ENCODE measurements at regions not wholly inside any gene's neighbourhood (a gene's known extent, or its start where the extent isn't known, plus 50 kb on each side); places are given as distances from the start of the nearest gene placed in this dataset.

DNA sequence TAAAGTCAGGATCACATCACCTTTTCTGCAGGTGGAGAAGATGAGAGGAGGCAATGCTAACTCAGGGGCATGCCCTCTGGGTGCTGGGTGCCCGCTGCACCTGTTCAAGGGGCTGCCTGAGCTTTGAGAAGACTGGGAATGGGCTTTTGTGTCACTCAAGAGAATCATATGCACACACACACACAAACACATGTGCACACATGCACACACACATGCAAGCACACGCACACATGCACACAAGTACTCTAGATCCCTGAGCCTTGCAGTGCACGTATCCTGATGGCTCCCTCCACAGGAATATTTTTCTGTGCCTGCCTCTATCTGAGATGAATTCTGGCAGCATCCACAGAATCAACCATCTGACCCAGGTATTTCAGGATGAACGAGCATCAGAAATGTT lies 110.0 kb upstream of the TEX51 start:
- no peak for DNase-seq
- in situ Hi-C loops (cut with MboI; ENCODE audit: low pct_unique_long_range_greater_than_20kb, low sequenced_read_pairs), result no loop called here

DNA sequence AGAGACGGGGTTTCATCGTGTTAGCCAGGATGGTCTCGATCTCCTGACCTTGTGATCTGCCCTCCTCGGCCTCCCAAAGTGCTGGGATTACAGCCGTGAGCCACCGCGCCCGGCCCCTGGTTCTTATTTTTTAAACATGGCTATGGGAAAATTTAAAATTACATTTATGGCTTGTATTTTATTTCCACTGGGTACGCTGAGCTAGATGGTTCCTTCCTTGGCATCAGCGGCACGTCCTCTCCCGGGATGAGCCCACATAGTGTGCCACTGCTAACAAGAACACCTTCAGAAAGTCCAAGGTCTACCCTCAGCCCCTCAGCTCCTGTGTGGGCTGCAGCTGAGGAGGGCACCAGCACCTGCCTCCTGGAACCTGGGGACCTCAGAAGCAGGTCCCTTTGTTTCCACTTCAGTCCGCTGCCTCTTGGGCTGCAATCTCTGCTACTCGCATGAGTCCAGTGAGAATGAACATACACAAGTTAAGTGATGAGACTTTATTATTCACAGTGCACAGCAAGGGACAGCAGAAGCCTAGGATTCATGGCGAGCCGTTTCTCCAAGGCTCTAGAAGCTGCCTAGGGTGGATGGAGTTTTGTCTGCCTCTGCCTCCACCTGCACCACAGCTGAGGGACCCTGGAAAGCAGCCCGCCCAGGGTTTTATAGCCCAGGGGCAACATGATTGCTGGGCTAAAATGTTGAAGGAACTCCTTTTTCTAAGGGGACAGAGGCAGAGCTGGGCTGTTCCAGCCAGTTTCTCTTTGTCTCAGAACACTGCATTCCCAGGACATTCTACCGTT lies 107.5 kb upstream of the TEX51 start:
- in situ Hi-C loops (cut with MboI; ENCODE audit: low pct_unique_long_range_greater_than_20kb, low sequenced_read_pairs), result no loop called here

DNA sequence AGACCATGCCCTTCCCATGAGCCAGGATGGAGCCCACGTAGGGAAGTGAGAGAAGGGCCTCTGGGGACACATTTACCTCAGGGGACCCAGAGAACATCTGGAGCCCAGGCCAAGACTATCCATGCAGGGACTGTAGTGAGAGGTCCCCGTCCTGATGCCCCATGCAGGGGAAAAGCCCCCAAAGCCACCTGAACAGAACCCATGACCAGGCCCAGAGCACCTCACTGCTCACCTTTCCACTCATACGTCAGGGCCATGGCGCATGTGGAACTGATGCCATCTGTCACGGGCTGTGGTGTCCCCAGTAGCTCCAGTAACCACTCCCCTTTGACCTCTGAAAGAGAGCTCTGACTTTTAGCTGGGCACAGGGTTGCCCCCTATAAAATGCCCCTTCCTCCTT lies 106.5 kb upstream of the TEX51 start:
- in situ Hi-C loops (cut with MboI; ENCODE audit: low pct_unique_long_range_greater_than_20kb, low sequenced_read_pairs), result no loop called here

More for the DNA sequence above, 107.5 kb upstream of the TEX51 start:
- DNase-seq, result no peak

GRCh38 chr2:126792993-126793392 lies 105.7 kb upstream of the TEX51 start:
- no peak for DNase-seq
- in situ Hi-C loops (cut with MboI; ENCODE audit: low pct_unique_long_range_greater_than_20kb, low sequenced_read_pairs), result no loop called here

More for the DNA sequence above, 106.5 kb upstream of the TEX51 start:
- DNase-seq, result no peak

- DNase-seq, result no peak
- in situ Hi-C loops (cut with MboI; ENCODE audit: low pct_unique_long_range_greater_than_20kb, low sequenced_read_pairs), result no loop called here
Measured at GRCh38 chr2:126793885-126794613, 104.6 kb upstream of the TEX51 start.

DNA sequence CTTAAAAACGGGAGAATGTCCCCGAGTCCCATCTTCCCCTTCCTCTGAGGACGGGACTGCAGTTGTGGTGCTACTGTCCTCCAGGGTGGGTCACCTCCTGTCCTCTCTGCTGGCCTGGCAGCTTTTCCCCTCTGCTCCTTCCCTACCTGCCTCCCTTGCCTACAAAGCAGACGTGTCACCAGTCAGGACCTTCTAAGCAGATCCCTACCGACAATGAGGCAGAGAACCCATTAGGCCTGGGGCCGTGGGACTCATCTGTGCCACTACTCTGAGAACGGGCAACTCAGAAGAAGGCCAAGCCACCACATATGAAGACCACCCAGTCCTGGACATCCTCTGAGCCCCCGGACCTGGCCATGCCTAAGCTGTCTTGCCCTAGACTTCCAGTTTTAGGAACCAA lies 103.0 kb upstream of the TEX51 start:
- no peak for DNase-seq
- in situ Hi-C loops (cut with MboI; ENCODE audit: low pct_unique_long_range_greater_than_20kb, low sequenced_read_pairs), result no loop called here

- in situ Hi-C loops (cut with MboI; ENCODE audit: low pct_unique_long_range_greater_than_20kb, low sequenced_read_pairs), result no loop called here
- no peak for DNase-seq
Measured at GRCh38 chr2:126796931-126797621, 101.6 kb upstream of the TEX51 start.

DNA sequence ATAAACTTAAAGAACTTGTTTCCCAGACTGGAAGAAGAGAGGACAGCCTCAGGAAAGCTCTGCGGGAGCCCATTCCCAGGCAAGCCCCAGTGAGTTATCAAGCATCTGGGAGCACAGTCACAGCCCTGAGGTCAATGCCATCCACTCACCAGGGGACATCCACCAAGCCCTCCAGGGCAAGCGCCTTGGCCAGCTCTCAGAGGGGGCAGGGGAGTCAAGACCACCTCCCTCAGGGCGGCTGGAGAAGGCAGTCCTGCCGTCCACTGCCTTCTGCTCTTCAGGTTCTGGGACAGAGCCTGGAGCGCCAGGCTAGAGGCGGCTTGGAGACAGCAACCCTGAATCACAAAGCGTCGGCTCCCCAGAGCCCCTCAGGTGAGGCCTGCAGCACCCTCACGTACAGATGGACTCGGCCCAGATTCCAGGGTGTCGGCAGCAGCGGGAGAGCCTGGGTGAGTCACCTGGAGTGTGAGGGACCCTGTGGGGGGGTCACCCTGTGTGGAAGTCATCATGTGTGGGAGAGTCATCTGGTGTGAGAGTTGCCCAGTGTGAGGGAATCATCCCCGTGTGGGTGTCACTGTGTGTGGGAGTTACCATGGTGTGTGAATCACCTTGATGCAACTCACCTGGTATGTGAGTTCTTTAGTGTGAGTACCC lies 100.9 kb upstream of the TEX51 start:
- in situ Hi-C loops (cut with MboI; ENCODE audit: low pct_unique_long_range_greater_than_20kb, low sequenced_read_pairs), result no loop called here
- DNase-seq, result no peak

- no peak for DNase-seq
- in situ Hi-C loops (cut with MboI; ENCODE audit: low pct_unique_long_range_greater_than_20kb, low sequenced_read_pairs), result no loop called here
Measured at GRCh38 chr2:126798276-126799140, 100.2 kb upstream of the TEX51 start.

- no peak for DNase-seq
- in situ Hi-C loops (cut with MboI; ENCODE audit: low pct_unique_long_range_greater_than_20kb, low sequenced_read_pairs), result no loop called here
Measured at GRCh38 chr2:126799301-126799700, 99.4 kb upstream of the TEX51 start.

DNA sequence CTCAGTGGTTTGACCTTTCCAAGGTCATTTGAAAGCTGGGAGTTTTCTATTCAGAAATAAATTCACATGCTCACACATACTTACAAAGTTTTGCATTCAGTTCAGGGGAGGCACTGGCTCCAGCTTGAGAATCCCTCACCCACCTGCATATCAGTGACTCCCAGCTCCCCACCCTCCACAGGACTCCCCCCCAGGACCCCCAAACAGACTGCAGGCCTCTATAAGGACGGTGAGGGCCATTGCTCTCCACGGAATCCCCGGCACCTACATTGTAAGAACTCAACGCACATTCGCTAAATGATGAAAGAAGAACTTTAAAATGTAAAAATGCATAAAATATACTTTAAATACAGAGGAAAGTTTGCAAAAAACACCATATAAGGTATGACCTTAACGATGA lies 97.2 kb upstream of the TEX51 start:
- DNase-seq, result no peak
- in situ Hi-C loops (cut with MboI; ENCODE audit: low pct_unique_long_range_greater_than_20kb, low sequenced_read_pairs), result no loop called here

- in situ Hi-C loops (cut with MboI; ENCODE audit: low pct_unique_long_range_greater_than_20kb, low sequenced_read_pairs), result no loop called here
- no peak for DNase-seq
Measured at GRCh38 chr2:126802316-126802715, 96.4 kb upstream of the TEX51 start.

GRCh38 chr2:126802774-126803433 lies 95.8 kb upstream of the TEX51 start:
- DNase-seq, result no peak
- in situ Hi-C loops (cut with MboI; ENCODE audit: low pct_unique_long_range_greater_than_20kb, low sequenced_read_pairs), result no loop called here

DNA sequence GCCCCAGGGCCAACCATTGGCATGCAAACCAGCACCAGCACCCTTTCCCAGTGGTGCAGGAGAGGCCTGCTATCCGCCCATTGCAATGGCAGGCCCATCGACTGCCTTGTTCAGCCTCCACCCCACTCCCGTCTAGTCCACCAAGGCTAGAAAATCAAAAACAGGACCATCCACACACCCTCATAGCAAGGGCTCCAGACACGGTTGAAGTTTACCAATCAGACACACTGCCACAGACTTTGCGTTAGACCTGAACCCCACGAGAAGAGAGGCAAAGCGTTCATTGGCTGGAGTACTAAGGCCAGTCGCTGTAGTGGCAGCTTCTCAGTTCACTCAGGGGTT lies 95.3 kb upstream of the TEX51 start:
- in situ Hi-C loops (cut with MboI; ENCODE audit: low pct_unique_long_range_greater_than_20kb, low sequenced_read_pairs), result no loop called here
- no peak for DNase-seq

DNA sequence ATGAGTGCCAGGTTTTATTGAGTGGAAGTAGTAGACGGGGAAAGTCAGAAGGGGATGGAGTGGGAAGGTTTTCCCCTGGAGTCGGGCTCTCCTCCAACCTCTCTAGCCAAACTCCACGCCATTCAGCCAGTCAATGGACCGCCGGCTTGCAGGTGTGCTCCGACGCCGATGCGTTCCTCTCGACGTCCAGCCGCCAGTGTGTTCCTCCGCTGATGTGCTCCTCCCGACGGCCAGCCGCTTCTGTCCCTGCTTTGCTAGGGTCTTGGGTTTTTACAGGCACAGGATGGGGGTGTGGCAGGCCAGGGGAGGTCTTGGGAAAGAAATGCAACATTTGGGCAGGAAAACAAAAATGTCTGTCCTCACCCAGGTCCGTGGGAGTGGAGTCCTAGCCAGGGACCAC lies 94.3 kb upstream of the TEX51 start:
- in situ Hi-C loops (cut with MboI; ENCODE audit: low pct_unique_long_range_greater_than_20kb, low sequenced_read_pairs), result no loop called here
- DNase-seq, result no peak

DNA sequence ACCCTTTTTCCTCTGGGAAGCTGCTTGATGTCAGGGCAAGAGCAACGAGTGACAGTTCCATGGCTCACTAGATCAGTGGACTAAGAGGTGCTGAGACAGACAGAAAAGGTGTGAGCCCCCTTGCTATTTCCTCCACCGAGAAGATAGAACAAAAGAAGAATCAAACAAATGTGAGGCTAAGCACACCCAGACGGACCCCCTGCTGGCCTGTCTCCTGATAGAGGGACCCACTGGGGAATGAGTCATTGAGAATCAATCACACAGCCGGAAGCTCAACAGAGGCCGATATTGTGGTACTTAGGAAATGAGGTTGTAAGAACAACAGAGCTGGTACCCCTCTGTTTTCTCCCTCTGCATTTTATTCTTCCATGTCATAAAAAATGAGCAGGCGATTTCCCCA lies 89.8 kb upstream of the TEX51 start:
- in situ Hi-C loops (cut with MboI; ENCODE audit: low pct_unique_long_range_greater_than_20kb, low sequenced_read_pairs), result no loop called here
- DNase-seq, result no peak

DNA sequence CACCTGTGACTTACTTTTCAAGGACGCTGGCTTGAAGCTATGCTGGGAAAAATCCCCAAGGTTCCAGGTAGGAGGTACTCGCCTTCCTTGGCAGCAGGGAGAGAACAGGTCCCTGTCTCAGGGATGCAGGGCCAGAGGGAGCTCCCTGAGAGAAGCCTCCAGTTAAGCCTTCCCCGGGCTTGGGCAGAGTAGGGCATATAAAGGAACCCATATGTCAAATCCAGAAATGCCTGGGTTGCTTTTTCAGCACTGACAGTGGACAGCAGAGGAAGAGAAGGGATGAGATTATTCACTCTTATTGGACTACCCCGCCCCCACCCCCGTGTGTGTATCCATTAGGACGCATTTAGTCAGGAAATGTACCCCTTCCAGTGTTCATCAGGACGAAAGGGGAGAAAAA lies 89.3 kb upstream of the TEX51 start:
- no peak for DNase-seq
- in situ Hi-C loops (cut with MboI; ENCODE audit: low pct_unique_long_range_greater_than_20kb, low sequenced_read_pairs), result no loop called here

DNA sequence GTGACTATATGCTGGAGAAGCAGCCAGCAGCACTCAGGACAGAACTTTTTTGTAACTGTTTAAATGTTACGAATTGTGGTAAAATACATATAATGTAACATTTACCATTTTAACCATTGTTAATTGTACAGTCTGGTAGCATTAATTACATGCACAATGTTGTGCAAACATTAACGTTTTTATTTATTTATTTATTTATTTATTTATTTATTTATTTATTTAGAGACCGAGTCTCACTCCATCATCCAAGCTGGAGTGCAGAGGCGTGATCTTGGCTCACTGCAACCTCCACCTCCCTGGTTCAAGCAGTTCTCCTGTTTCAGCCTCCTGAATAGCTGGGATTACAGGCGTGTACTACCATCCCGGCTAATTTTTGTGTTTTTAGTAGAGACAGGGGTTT lies 88.7 kb upstream of the TEX51 start:
- in situ Hi-C loops (cut with MboI; ENCODE audit: low pct_unique_long_range_greater_than_20kb, low sequenced_read_pairs), result no loop called here
- DNase-seq, result no peak
